ENCODE measurements at regions not wholly inside any gene's neighbourhood (a gene's known extent, or its start where the extent isn't known, plus 50 kb on each side); places are given as distances from the start of the nearest gene placed in this dataset.

DNA sequence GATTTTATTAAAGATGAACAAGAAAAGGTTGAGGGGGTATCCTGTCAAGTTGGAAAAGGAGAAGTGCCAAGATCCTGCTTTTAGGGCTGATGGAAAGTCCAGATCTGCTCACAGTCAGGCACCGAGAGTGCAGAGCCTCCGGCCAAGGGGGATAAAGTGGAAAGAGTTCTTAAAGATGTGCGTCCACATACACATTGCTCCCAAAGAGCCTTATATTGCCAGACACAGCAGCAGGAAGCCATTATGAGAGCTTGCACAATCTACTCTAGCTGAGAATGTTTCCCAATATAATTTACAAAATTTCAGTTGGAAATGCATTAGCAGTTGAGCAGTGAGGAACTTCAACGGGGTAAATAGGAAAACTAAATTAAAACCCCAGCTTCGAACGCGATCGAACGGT, 95.6 kb downstream of the SALL1 start:
- Histone ChIP-seq H3K9ac (replicated peaks in 1 of 4; ENCODE audit: extremely low read depth in 1 of 4, low read depth in 3 of 4, low read length in 3 of 4) (no peak overlapping the region), H3K4me3 (ENCODE audit: extremely low read depth in 1 of 4, insufficient read depth in 2 of 4, low read depth in 3 of 4, low read length in 4 of 4) (no peak overlapping the region), H3K14ac (ENCODE audit: insufficient read length) (no peak overlapping the region), H2BK12ac (ENCODE audit: low read depth, low read length) (no peak overlapping the region), H2BK120ac (replicated peaks; ENCODE audit: low read depth, low read length) (no peak overlapping the region), H3K79me1 (ENCODE audit: low read depth, low read length) (no peaks in the 10 kb centered on the region), H3K9me3 (ENCODE audit: insufficient read depth in 2 of 2, low read depth in 1 of 2, low read length in 1 of 2) (no peaks in the 10 kb centered on the region), H3K4ac (replicated peaks; ENCODE audit: insufficient read length, low read depth, low read length) (no peak overlapping the region), H4K5ac (ENCODE audit: insufficient read length, low read depth, low read length) (no peak overlapping the region), H2AK5ac (ENCODE audit: low read depth, low read length) (no peak overlapping the region), H2BK15ac (ENCODE audit: low read length) (no peak overlapping the region), H2AFZ (ENCODE audit: low read length) (no peak overlapping the region), H4K8ac (ENCODE audit: extremely low read depth, insufficient read depth, low read length) (no peak overlapping the region), H3K23me2 (ENCODE audit: low read depth, low read length) (no peaks in the 10 kb centered on the region), H3K18ac (ENCODE audit: extremely low read depth, low read length) (no peak overlapping the region), H3K23ac (ENCODE audit: insufficient read length) (no peak overlapping the region), H3K4me2 (ENCODE audit: insufficient read depth in 1 of 2, low read depth in 2 of 2, low read length in 2 of 2) (no peak overlapping the region), H4K20me1 (replicated peaks in 1 of 2; ENCODE audit: control insufficient read depth in 1 of 2, insufficient read depth in 2 of 2, low read length in 2 of 2) (no peaks in the 10 kb centered on the region), H3K27ac (ENCODE audit: low read depth, low read length) (no peak overlapping the region), H3K79me2 (ENCODE audit: control insufficient read depth in 1 of 2, insufficient read depth in 2 of 2, low read length in 2 of 2) (no peaks in the 10 kb centered on the region), H3K4me1 (replicated peaks in 1 of 4; ENCODE audit: control insufficient read depth in 3 of 4, insufficient read depth in 4 of 4, low read length in 3 of 4) (no peaks in the 10 kb centered on the region; a peak in 1 of 7 replicates), H3K36me3 (ENCODE audit: control insufficient read depth in 2 of 4, insufficient read depth in 4 of 4, low read length in 3 of 4) (no peaks in the 10 kb centered on the region), H2BK5ac (ENCODE audit: low read depth, low read length) (no peak overlapping the region), H2BK20ac (ENCODE audit: low read length) (no peak overlapping the region), H4K91ac (replicated peaks; ENCODE audit: insufficient read length, low read length) (no peak overlapping the region), H3K56ac (replicated peaks; ENCODE audit: insufficient read length, low read depth, low read length) (no peak overlapping the region), H3K27me3 (replicated peaks in 1 of 4; ENCODE audit: control insufficient read depth in 3 of 4, extremely low read depth in 1 of 4, insufficient read depth in 3 of 4, low read length in 3 of 4) (no peaks in the 10 kb centered on the region)
- 95% methylated on average over 9 of the region's 9 CpGs; no CpG with 5 or more reads in 1 of the 2 experiments for WGBS, 2 experiments (ENCODE audit: extremely low coverage in 1 of 2, insufficient coverage in 1 of 2, insufficient read length in 1 of 2, insufficient replicate concordance in 2 of 2, low coverage in 1 of 2, low lambda C conversion rate in 2 of 2, missing lambda C conversion rate in 1 of 2)
- FAIRE-seq (no peak), DNase-seq (ENCODE audit: low read depth in 1 of 2, low spot score in 2 of 2) (no peak)
- ChIA-PET POLR2A (ENCODE audit: partially characterized antibody) (interaction anchor here (0.7 kb wide), 1 partner anchor 10 kb away, joined by 3 read pairs; no protein-coding TSS in a partner anchor), CTCF (ENCODE audit: partially characterized antibody) (interaction anchor here (0.9 to 1.7 kb wide), 2 partner anchors 20 to 29 kb away, joined by 3 to 4 read pairs; no protein-coding TSS in a partner anchor)
- TF ChIP-seq CTBP2 (IDR thresholded peaks at IDR 0.05; ENCODE audit: borderline replicate concordance, insufficient read depth, insufficient read length, low read length) (no peak), ZNF274 (IDR thresholded peaks at IDR 0.05; ENCODE audit: borderline replicate concordance, extremely low read depth, low read length) (no peak), JUND (IDR thresholded peaks at IDR 0.05; ENCODE audit: low read length) (no peak), SP2 (IDR thresholded peaks at IDR 0.05; ENCODE audit: low read length) (no peak), MAX (IDR thresholded peaks at IDR 0.05) (no peak), KDM4A (IDR thresholded peaks at IDR 0.05; ENCODE audit: low read depth, low read length, severe bottlenecking) (no peak), CHD2 (IDR thresholded peaks at IDR 0.05; ENCODE audit: low read length) (no peak), POLR2AphosphoS5 (IDR thresholded peaks at IDR 0.05; ENCODE audit: low read depth, low read length) (no peak), ASH2L (IDR thresholded peaks at IDR 0.05; ENCODE audit: low read length) (no peak), SAP30 (IDR thresholded peaks at IDR 0.05; ENCODE audit: insufficient read depth, insufficient replicate concordance, low read length) (no peak), RFX5 (IDR thresholded peaks at IDR 0.05; ENCODE audit: borderline replicate concordance, low read depth, low read length) (no peak), GTF2F1 (IDR thresholded peaks at IDR 0.05; ENCODE audit: borderline replicate concordance, low read depth, low read length) (no peak), SP4 (IDR thresholded peaks at IDR 0.05; ENCODE audit: low read length) (no peak), FOSL1 (IDR thresholded peaks at IDR 0.05; ENCODE audit: insufficient read depth, low read depth, low read length) (no peak), CREB1 (IDR thresholded peaks at IDR 0.05) (no peak), EZH2 (IDR thresholded peaks at IDR 0.05; ENCODE audit: low read depth, low read length, severe bottlenecking) (no peak)
